Globus pallidus (tissue), 1 donor: ENCODE measurements at regions not wholly inside any gene's neighbourhood (a gene's known extent, or its start where the extent isn't known, plus 50 kb on each side); places are given as distances from the start of the nearest gene placed in this dataset.
"Not testable (repeated sequence)": the region's sequence is repeated elsewhere in the genome, so short reads cannot be mapped to it uniquely, and the experiment has no call there.

ENCODE experiments used
- DNase-seq: peaks from one replicate; pipeline ENCODE4 v3.0.0-alpha.2; 2015; ENCODE audit warnings: low spot score

- DNase-seq, result no peak
Measured at GRCh38 chr18:71370095-71370494, 1081.2 kb downstream of the SOCS6 start.

GRCh38 chr18:71362140-71362539 is 1073.3 kb downstream of the SOCS6 start:
- DNase-seq, result no peak

- DNase-seq, result not testable (repeated sequence)
Measured at GRCh38 chr18:71355599-71355998, 1066.8 kb downstream of the SOCS6 start.

GRCh38 chr18:71352618-71353017 is 1063.8 kb downstream of the SOCS6 start:
- no peak for DNase-seq

GRCh38 chr18:71336576-71337210 is 1047.8 kb downstream of the SOCS6 start:
- DNase-seq, result no peak

- no peak for DNase-seq
Measured at GRCh38 chr18:71329563-71329962, 1040.7 kb downstream of the SOCS6 start.

GRCh38 chr18:71329114-71329513 is 1040.3 kb downstream of the SOCS6 start:
- no peak for DNase-seq

- DNase-seq, result no peak
Measured at GRCh38 chr18:71327850-71328249, 1039.0 kb downstream of the SOCS6 start.

GRCh38 chr18:71327441-71327840 is 1038.6 kb downstream of the SOCS6 start:
- no peak for DNase-seq

- no peak for DNase-seq
Measured at GRCh38 chr18:71326826-71327225, 1038.0 kb downstream of the SOCS6 start.

GRCh38 chr18:71324356-71324755 is 1035.5 kb downstream of the SOCS6 start:
- DNase-seq, result no peak

- no peak for DNase-seq
Measured at GRCh38 chr18:71322201-71322600, 1033.4 kb downstream of the SOCS6 start.

- DNase-seq, result no peak
Measured at GRCh38 chr18:71321319-71321718, 1032.5 kb downstream of the SOCS6 start.

GRCh38 chr18:71304856-71305255 is 1016.0 kb downstream of the SOCS6 start:
- DNase-seq, result no peak

- not testable (repeated sequence) for DNase-seq
Measured at GRCh38 chr18:71303743-71304142, 1014.9 kb downstream of the SOCS6 start.

- no peak for DNase-seq
Measured at GRCh38 chr18:71301596-71301995, 1012.8 kb downstream of the SOCS6 start.

- not testable (repeated sequence) for DNase-seq
Measured at GRCh38 chr18:71294201-71294600, 1005.4 kb downstream of the SOCS6 start.

GRCh38 chr18:71293322-71293721 is 1004.5 kb downstream of the SOCS6 start:
- DNase-seq, result no peak

- DNase-seq, result no peak
Measured at GRCh38 chr18:71287268-71287667, 998.4 kb downstream of the SOCS6 start.

GRCh38 chr18:71252351-71252865 is 963.6 kb downstream of the SOCS6 start:
- DNase-seq, result no peak

- no peak for DNase-seq
Measured at GRCh38 chr18:71250191-71250590, 961.3 kb downstream of the SOCS6 start.

GRCh38 chr18:71249791-71250190 is 960.9 kb downstream of the SOCS6 start:
- no peak for DNase-seq

- DNase-seq, result no peak
Measured at GRCh38 chr18:71242981-71243380, 954.1 kb downstream of the SOCS6 start.

GRCh38 chr18:71238974-71239624 is 950.3 kb downstream of the SOCS6 start:
- DNase-seq, result no peak
